NT2/D1 (cell line): ENCODE measurements at regions not wholly inside any gene's neighbourhood (a gene's known extent, or its start where the extent isn't known, plus 50 kb on each side); places are given as distances from the start of the nearest gene placed in this dataset.

ENCODE experiments used
- SUZ12 ChIP-seq: IDR thresholded peaks from 2 replicates; pipeline ENCODE4 v1.6.1; 2011; ENCODE audit not compliant: insufficient read length, insufficient read depth; ENCODE audit errors: extremely low read depth
- YY1 ChIP-seq: IDR thresholded peaks from 2 replicates; pipeline ENCODE4 v1.6.1; 2011; ENCODE audit not compliant: insufficient read length, insufficient read depth
- ZNF274 ChIP-seq: IDR thresholded peaks from 2 replicates; pipeline ENCODE4 v1.6.1; 2011; ENCODE audit warnings: mild to moderate bottlenecking, low read depth, low read length

- TF ChIP-seq YY1 = no peak
- no peak for TF ChIP-seq SUZ12
- no peak for TF ChIP-seq ZNF274
Measured at GRCh38 chr17:30579610-30580315, 102.6 kb downstream of the GOSR1 start.
